A673 (cell line): ENCODE measurements at regions not wholly inside any gene's neighbourhood (a gene's known extent, or its start where the extent isn't known, plus 50 kb on each side); places are given as distances from the start of the nearest gene placed in this dataset.

ENCODE experiments used
- BruUV-seq: library from RNA; stranded (reverse); fragments of 400-500 nt; replicated peaks from 2 replicates; lab custom pipeline; 2021; lab: Mats Ljungman, UMichigan
- CTCF ChIA-PET: fragments of 300-600 bp; sonication (Branson Sonifier 250); formaldehyde crosslinking; loops from one replicate; lab custom pipeline; 2022; ENCODE audit warnings: antibody characterized with exemption; lab: Charles Lee
- POLR2A ChIA-PET: fragments of 300-600 bp; sonication (Branson Sonifier 250); formaldehyde crosslinking; loops from one replicate; lab custom pipeline; 2022; ENCODE audit warnings: antibody characterized with exemption; ENCODE audit not compliant: low non-redundant PET; lab: Charles Lee
- DNase-seq: peaks from one replicate; pipeline ENCODE4 v3.0.0-alpha.2; 2015; ENCODE audit warnings: low spot score
- H3K27ac ChIP-seq: fragments of 200-600 bp; sonication (generic); 2 replicates; pipeline ENCODE4 v1.5.1; 2016; ENCODE audit warnings: mixed run types, low read depth, mild to moderate bottlenecking, mixed read lengths, antibody characterized with exemption, low read length; ENCODE audit not compliant: poor library complexity, severe bottlenecking
- H3K27me3 ChIP-seq: fragments of 200-600 bp; sonication (generic); replicated peaks from 2 replicates; pipeline ENCODE4 v1.6.1; 2017; ENCODE audit warnings: mixed run types, low read depth, mild to moderate bottlenecking, mixed read lengths, antibody characterized with exemption, low read length; ENCODE audit not compliant: insufficient read depth, poor library complexity
- H3K36me3 ChIP-seq: fragments of 200-600 bp; sonication (generic); 2 replicates; pipeline ENCODE4 v1.6.1; 2016; ENCODE audit warnings: mixed run types, mild to moderate bottlenecking, mixed read lengths, antibody characterized with exemption, low read length; ENCODE audit not compliant: insufficient read depth, poor library complexity, severe bottlenecking
- H3K4me1 ChIP-seq: fragments of 200-600 bp; sonication (generic); 2 replicates; pipeline ENCODE4 v1.6.1; 2017; ENCODE audit warnings: mixed run types, mild to moderate bottlenecking, mixed read lengths, antibody characterized with exemption, low read length; ENCODE audit not compliant: insufficient read depth, poor library complexity, severe bottlenecking
- H3K4me3 ChIP-seq: fragments of 200-600 bp; sonication (generic); 2 replicates; pipeline ENCODE4 v1.5.1; 2016; ENCODE audit warnings: low read depth, mixed run types, mild to moderate bottlenecking, mixed read lengths, low read length; ENCODE audit not compliant: poor library complexity, severe bottlenecking
- H3K9me3 ChIP-seq: fragments of 200-600 bp; sonication (generic); 2 replicates; pipeline ENCODE4 v1.6.1; 2016; ENCODE audit warnings: mixed run types, low read depth, mild to moderate bottlenecking, mixed read lengths, antibody characterized with exemption, low read length; ENCODE audit not compliant: poor library complexity, severe bottlenecking
- CTCF ChIP-seq: fragments of 300-800, 200-600 bp; sonication (generic); conservative IDR thresholded peaks from 2 replicates; pipeline ENCODE4 v1.5.1; 2017; ENCODE audit warnings: low read depth, mild to moderate bottlenecking, antibody characterized with exemption, low read length, moderate library complexity, mixed read lengths
- EZH2 ChIP-seq: fragments of 200-600 bp; sonication (generic); IDR thresholded peaks from 2 replicates; pipeline ENCODE4 v1.6.1; 2017; ENCODE audit warnings: borderline replicate concordance, low read depth, mild to moderate bottlenecking, mixed read lengths, antibody characterized with exemption, low read length; ENCODE audit not compliant: poor library complexity, severe bottlenecking
- intact Hi-C: fragments of 100-400 bp; cut with micrococcal nuclease; formaldehyde crosslinking; loops from one replicate; pipeline ENCODE4 v1.10.0; 2022; ENCODE audit not compliant: unreplicated experiment

DNA sequence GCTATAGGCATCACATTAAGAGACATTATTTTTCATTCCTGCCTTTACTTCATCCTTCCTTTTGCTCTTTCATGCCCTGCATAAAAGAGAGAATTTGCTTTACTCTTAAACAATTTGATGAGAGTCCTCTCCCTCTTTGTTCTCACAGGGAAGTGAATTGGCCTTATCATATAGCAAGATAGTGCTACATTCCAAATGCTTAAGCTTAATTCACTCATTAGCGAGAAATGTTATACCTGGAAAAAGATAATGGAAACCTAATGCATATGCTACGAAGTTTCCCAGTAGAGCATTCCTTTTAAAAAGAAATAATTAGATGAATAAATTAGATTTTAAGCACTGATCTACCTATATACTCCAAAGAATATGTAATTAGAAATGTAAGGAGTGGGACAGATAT is 798.8 kb downstream of the C12orf50 start:
- POLR2A ChIA-PET, result no interaction called here

DNA sequence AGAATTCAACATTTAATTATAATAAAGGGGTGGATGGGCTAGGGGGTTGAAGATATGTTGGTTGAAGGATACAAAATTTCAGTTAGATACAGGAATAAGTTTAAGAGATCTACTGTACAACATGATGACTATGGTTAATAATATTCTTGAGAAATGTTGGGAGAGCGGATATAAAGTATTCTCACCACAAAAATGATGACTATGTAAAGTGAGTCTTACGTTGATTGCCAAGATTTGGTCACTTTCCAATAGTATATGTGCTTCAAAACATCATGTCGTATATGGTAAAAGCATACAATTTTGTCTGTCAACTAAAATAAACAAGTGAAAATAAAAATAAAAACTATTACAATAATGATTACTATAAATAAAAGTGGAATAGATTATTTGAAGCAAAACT is 802.0 kb downstream of the C12orf50 start:
- POLR2A ChIA-PET, result no interaction called here
- intact Hi-C loops, result no loop called here
- no peaks in the 10 kb centered on the region for H3K9me3 ChIP-seq
- DNase-seq, result no peak
- no peak overlapping the region for H3K4me3 ChIP-seq
- no peak for TF ChIP-seq EZH2
- no peak for TF ChIP-seq CTCF
- H3K27ac ChIP-seq, result no peak overlapping the region
- H3K27me3 ChIP-seq, result no peaks in the 10 kb centered on the region
- no peaks in the 10 kb centered on the region for H3K36me3 ChIP-seq
- CTCF ChIA-PET, result no interaction called here
- no peaks in the 10 kb centered on the region for H3K4me1 ChIP-seq
- BruUV-seq, result no TSS peak

More for the DNA sequence above, 798.8 kb downstream of the C12orf50 start:
- Histone ChIP-seq H3K4me3 (no peak overlapping the region), H3K27ac (no peak overlapping the region), H3K4me1 (no peaks in the 10 kb centered on the region), H3K9me3 (no peaks in the 10 kb centered on the region), H3K36me3 (no peaks in the 10 kb centered on the region), H3K27me3 (no peaks in the 10 kb centered on the region)
- no peak for TF ChIP-seq EZH2
- TF ChIP-seq CTCF, result no peak
- BruUV-seq, result no TSS peak
- intact Hi-C loops, result no loop called here
- CTCF ChIA-PET, result no interaction called here
- no peak for DNase-seq

DNA sequence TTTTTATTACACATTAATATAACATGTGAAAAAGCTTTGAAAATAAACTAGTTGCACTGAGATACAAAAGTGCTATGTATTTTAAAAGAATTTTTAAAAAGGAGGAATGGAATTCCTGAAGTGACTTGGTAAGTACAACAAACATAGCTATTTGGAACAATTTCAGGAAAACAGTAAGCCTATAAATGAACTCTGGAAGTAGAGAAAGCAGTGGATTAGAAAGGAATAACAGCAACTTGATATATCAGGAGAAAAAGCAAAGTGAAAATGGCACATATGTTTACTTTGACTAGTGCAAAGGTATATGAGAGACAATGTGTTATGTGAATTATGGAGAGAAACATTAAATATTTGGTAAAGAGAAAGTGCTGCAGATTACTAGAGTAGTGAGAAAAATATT is 811.7 kb downstream of the C12orf50 start:
- no peaks in the 10 kb centered on the region for H3K36me3 ChIP-seq
- H3K4me3 ChIP-seq, result no peak overlapping the region
- no peak for DNase-seq
- no peaks in the 10 kb centered on the region for H3K9me3 ChIP-seq
- H3K27ac ChIP-seq, result no peak overlapping the region
- no peak for TF ChIP-seq CTCF
- TF ChIP-seq EZH2, result no peak
- CTCF ChIA-PET, result no interaction called here
- no peaks in the 10 kb centered on the region for H3K27me3 ChIP-seq
- H3K4me1 ChIP-seq, result no peaks in the 10 kb centered on the region
- intact Hi-C loops, result no loop called here
- POLR2A ChIA-PET, result no interaction called here
- no TSS peak for BruUV-seq
